HG03432 (cell line): ENCODE measurements at regions not wholly inside any gene's neighbourhood (a gene's known extent, or its start where the extent isn't known, plus 50 kb on each side); places are given as distances from the start of the nearest gene placed in this dataset.
"Not testable (repeated sequence)": the region's sequence is repeated elsewhere in the genome, so short reads cannot be mapped to it uniquely, and the experiment has no call there.

Experiments used
- ATAC-seq: cut with Tn5 transposase; IDR thresholded peaks from one replicate; pipeline ENCODE4 v1.9.1; 2021; ENCODE audit warnings: mild to moderate bottlenecking, moderate library complexity; ENCODE audit not compliant: unreplicated experiment

DNA sequence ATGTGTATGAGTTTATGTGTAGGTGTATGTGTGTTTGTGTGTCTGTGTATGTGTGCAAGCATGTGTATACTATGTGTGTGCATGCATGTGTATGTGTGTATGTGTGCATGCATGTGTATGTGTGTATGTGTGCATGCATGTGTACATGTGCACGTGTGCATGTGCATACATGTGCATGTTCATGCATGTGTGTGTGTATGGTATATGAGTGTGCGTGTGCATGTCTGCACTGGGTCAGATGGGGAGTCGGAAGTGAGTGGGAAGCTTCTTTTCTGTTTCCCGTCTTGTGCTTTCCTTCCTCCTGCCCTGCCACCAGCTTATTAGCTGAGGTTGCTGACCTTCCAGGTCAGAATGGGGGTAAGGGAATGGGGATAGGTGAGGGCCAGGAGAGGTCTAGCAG lies 174.7 kb downstream of the MAP2K4 start:
- no peak for ATAC-seq

DNA sequence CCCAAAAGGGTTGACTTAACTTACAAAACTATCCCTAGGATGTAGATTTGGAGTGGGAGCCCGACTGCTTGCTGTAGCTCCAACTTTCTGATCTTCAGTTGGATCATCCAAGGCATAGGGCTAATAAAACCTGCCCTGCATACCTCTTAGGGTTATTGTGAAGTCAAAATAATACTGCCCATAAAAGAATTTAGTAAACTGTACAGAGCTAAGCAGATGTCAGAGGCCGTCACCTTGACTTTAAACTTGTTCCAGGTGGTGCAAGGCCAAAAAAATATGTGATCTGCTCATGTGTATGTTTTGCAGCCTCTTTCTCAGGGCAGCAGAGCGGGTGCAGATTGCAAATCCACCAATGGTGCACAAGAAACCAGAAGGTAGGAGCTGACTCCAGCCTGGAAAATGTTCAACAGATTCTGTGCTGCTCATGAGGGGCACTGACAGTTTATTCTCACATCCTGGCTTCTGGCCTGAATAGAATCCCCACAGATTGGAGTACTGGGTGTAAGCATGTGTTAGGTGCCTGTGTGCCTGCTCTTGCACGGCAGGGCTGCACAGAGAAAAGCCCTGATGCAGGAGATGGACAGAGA lies 180.7 kb downstream of the MAP2K4 start:
- ATAC-seq = no peak

DNA sequence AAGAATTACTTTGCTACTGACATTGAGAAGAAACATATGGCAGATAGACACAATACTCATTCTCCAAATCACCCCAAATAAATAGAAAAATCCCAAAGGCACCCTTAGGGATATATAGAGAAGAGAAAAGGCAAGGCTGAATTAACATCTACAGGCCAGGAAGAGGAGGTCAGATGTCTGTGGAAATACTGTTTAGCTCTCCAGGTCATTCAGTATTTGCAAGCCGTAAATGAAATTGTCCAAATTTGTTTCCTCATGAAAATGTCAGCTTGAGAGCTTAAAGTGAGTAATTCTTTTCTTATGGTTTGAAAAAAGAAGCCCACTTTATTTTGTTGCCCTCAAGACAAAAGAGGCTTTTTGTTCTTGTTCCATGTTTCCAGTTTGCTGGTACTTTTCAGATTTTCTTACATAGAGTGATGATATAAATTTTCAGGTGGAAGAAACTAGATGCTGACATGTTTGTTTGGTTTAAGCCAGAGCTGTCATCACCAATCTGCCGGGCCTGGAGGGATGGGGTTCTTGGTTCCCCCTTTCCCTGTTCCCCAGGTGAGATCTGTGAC lies 189.0 kb downstream of the MAP2K4 start:
- ATAC-seq = no peak

DNA sequence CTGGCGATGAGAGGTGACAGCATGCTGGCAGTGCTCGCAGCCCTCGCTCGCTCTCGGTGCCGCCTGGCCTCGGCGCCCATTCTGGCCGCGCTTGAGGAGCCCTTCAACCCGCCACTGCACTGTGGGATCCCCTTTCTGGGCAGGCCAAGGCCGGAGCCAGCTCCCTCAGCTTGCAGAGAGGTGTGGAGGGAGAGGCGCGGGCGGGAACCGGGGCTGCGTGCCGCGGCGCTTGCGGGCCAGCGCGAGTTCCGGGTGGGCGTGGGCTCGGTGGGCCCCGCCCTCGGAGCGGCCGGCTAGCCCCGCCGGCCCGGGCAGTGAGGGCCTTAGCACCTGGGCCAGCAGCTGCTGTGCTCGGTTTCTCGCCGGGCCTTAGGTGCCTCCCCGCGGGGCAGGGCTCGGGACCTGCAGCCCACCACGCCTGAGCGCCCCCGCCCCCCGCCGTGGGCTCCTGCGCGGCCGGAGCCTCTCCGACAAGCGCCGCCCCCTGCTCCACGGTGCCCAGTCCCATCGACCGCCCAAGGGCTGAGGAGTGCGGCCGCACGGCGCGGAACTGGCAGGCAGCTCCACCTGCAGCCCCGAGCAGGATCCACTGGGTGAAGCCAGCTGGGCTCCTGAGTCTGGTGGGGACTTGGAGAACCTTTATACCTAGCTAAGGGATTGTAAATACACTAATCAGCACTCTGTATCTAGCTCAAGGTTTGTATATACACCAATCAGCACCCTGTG lies 200.2 kb downstream of the MAP2K4 start:
- ATAC-seq = not testable (repeated sequence)

DNA sequence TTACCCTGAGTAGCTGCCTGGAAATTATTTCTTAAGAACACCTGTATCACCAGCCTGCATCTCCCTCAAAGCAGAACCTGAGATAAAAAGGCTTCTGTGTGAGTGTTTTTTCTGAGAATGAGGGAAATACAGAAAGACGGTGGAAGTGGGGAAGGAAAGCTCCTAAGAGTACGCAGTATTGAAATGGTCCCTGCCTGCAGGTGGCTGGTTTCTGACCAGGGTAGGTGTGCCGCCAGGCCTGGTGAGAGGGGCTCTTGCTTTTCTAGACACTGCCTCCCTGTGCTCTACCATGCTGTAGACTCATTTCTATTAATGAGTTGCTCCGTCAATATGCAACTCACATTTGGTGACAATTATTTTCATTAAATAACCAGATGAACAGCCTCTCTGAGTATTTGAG lies 201.7 kb downstream of the MAP2K4 start:
- ATAC-seq = no peak

DNA sequence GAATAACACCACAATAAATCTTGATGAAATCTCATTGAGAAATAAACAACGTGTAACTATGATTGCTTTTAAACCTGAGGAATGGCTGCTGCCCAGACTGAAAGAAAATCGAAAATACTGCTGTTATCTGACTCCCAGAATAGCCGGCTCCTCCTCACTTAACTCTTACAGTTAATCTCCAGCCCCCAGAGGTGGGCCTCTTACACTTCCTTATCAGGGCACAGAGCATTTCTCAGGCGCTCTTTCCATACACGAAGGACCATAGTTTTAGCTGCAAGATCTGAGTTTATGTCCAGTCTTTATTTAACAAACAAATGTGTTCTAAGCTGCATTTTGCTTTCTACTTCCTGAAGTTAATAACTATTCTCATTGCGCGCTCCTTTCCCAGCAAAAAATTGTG lies 206.9 kb downstream of the MAP2K4 start:
- ATAC-seq = no peak

DNA sequence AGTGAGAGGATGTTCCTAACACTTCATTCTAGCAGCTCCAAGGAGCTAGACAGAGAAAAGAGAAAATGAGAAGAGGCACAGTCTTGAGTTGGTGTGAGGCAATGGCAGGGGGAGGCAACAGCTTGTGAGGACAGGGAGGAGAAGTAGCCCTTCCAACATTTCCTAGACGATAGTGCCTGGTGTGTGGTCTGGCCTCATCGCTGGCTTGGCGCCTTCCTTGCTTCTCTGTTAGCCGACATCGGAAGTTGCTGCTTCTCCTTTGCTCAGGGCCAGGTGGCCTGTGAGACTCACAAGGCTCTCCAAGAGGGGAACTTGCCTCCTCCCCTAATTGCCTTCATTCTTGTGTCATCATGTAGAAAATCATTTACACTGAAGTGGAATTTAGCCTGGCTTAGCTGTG lies 208.7 kb downstream of the MAP2K4 start:
- ATAC-seq = no peak

DNA sequence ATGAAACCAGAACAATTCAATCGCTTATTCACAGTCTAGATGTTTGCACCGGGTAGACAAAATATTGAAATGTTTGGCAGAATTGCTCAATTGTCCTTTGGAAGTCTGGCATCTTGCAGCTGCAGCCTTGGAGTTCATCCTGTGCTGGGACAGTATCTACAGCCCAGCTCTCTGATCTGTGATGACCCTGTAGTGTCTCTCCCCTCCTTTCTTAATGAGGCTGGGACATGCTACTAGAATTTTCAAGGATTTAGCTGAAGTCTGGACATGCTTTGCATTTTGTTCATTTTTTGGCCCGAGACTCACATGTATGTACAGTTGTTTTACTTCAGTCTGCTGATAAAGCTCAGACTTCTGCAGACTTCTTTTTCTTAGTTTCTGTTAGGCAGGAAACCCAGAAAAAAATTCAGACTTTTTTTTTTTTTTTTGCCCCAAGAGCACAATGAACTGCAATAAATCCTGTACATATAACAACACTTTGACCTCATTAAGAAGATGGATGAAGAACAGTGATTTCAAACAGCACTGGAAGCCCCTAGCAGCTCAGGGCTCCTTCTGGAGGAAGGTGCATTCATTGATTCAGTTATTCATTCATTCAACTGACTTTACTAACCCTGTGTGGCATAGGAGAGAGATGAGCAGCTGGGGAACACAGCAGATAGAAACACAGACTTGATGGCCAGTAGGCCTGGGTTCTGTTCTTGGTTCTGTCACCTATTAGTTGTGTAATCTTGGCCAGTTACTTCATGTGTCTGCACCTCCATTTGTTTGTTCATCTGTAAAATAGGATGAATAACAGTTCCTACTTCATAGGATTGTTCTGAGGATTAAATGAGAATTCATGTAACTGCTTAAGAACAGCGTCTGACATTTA lies 210.0 kb downstream of the MAP2K4 start:
- no peak for ATAC-seq

DNA sequence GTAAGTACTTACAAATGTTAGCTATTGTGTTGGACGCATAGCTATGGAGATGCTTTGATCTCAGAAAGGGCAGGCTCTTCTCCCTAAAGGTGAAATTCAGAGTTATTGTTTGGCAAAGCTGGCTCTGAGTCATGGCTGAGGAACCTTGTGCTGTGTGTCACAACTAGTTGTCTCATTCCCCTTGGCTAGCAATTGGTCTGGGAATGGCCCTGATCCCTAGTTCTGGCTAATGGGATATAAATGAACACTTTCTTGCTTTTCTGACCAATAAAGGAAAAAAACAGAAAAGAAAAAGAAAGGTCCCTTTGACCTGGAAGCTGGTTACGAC lies 210.6 kb downstream of the MAP2K4 start:
- no peak for ATAC-seq

DNA sequence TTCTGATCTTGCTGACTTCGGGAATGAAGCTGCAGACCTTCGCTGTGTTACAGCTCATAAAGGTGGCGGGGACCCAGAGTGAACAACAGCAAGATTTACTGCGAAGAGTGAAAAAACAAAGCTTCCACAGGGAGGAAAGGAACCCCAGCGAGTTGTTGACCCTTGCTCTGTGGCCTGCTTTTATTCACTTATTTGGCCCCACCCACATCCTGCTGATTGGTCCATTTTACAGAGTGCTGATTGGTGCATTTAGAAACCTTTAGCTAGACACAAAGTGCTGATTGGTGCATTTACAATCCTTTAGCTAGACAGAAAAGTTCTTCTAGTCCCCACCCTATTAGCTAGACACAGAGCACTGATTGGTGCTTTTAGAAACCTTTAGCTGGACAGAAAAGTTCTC lies 218.3 kb downstream of the MAP2K4 start:
- not testable (repeated sequence) for ATAC-seq

DNA sequence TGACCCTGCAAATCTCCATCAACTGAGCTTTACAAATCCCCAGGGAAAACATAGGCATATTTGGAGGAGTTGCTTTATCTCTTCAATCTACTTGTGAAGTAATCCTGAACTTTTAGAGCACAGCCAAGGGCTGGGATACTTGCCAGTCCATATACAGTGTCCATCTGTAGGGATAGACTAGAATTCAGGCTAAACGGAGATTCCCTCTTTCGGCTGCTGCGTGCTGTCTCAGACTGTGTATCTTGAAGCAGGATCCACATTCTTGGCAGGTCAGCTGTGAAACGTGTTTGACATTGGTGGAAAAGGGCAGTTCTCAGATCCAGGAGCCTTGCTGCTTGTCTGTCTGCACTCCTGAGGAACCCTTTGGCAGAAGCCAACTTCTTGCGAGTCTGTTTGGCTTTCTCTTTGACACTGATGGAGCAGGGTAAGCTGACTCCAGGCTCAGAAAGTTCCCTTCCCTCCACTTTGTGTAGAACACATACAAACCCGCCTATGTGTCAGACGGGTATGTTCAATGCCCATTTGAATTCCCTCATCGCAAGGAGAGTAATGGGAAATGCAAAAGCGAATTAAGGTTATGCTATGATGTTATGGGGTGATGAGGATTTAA lies 221.8 kb downstream of the MAP2K4 start:
- no peak for ATAC-seq

DNA sequence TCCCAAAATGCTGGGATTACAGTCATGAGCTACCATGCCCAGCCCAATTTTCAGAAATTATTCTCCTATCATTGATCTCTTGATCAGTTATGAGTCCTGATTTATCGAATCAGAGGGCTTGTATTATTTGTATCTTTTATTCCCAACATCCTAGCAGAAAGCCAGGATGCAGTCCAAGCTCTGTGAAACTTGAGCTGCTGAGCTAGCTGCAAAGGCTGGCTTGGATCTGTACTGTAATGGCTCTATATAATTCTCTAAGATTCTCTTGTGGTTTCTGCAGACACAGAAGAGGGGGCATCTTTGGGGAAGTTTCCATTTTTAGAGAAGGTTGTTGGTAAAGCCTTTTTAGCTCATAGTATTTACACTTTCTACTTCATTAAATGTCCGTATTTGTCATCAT lies 227.1 kb downstream of the MAP2K4 start:
- no peak for ATAC-seq

DNA sequence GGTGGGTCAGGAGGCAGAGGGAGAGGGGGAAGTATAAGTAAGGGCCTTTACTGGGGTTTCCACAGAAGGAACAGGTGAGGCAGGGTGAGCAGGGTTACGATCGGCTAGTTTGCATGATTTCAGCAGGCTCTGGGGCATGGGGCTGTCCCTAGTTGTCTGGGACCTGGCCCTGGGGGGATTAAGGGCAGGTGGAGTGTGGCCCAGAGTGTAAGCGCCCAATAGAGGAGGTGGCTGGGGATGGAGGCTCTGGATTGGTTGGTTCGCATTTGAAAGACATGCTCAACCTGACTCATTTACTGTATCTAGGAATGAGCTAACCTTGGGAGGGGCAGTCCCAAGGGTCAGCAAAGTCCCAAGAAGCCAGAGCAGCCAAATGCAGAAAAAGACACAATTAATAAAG lies 230.3 kb downstream of the MAP2K4 start:
- ATAC-seq = peak; percentile 59

DNA sequence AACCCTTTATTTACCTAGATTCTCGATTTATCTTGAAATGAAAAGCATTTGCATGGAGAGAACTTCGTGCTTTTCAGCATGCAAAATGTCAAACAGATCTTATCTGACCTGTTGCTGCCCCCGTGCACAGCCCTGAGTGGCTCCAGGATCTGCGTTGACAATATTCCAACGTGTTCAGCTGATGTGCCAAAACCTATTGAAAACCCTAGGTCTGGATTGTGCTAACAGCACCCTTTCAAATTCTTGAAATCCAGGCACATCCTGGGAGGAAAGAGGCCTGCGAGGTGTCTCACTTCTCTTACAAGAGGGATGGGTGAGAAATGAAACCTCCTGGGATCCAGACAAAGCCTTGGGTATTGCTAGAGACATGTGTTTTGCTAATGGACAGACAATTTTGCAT lies 231.8 kb downstream of the MAP2K4 start:
- no peak for ATAC-seq

DNA sequence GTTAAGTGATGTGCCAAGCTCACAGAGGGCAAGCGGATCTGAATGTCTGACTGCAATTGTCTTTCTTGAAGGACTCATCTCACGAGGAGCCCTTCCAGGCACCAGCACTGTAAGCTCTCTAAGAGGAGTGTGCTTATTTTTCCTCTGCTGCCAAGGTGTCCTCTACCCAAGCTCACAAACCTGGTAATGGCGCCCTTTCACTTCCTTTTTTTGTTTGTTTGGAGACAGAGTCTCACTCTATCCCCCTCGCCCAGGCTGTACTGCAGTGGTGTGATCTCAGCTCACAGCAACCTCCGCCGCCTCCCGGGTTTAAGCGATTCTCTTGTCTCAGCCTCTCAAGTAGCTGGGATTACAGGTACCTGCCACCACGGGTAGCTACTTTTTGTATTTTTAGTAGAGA lies 233.8 kb downstream of the MAP2K4 start:
- ATAC-seq = no peak

DNA sequence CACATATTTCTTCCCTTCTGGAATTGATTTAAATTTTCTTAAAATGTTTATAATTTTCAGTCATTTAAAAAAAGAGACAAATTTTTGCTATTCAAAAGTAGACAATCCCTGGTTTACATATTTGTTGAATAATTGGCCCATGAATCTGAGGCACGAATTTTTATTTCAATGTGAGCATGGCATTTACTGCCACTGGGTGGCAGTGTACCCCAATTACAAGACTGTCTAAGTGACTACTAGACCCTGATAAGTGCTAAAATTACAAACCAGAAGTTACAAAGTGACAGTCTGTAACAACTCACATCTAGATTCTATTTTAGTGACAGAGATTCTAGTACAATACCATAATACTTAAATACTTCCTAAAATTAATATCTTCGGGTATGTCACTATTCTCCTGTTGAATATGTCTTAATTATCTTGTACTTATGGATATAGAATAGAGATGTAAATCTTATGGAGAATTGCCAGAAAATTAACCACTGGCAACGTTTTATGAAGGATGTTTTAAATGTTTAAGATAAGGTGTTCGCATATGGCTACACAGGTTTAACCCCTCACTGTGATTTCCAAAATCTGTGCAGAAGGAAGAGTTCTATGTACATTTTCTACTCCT lies 235.8 kb downstream of the MAP2K4 start:
- peak; percentile 54 for ATAC-seq

DNA sequence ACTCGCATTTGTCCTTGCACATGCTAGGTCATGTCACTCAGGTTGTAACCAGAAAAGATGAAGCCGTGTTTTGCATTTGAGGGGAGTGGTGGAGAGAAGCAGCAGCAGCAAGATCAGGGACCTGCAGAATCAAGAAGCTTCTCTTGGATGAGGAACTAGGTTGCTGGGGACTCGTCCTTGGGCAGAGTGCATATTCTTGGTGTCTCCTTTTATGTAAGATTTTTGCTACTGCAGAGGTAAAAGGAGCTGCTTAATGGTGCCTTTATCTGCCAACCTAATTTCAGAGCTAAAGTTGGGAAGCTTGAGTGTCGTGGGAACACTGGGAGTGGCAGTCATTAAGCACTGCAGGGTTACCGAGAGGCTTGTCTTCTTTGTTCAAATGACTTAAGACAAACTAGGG lies 236.5 kb downstream of the MAP2K4 start:
- ATAC-seq = no peak

DNA sequence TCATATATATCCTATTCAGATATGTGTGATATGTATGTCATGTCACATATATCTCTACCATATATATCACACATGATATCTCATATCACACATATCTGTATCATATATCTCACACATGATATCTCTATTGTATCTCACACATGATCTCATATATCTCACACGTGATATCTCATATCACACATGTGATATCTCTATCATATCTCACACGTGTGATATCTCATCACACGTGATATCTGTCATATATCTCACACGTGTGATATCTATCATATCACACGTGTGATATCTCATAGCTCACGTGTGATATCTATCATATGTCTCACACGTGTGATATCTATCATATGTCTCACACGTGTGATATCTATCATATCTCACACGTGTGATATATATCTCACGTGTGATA lies 240.7 kb downstream of the MAP2K4 start:
- no peak for ATAC-seq

DNA sequence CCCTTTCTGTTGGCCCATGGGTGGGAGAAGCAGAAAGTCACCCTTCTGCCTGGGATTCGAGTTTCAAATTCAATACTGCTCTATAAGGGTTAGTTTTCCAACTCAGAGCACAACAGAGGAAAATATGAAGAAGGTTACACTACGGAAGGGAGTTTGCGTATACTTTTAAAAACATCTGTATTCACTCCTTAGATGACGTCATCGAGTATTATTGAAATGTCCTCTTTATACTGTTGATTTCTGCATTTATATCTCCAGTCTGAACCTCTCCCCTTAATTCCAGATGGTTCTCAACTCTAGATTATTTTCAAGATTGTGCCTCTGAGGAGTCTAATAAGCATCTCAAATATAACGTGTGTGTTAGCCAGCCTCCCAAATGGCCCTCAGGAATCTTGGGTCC lies 249.1 kb downstream of the MAP2K4 start:
- no peak for ATAC-seq

DNA sequence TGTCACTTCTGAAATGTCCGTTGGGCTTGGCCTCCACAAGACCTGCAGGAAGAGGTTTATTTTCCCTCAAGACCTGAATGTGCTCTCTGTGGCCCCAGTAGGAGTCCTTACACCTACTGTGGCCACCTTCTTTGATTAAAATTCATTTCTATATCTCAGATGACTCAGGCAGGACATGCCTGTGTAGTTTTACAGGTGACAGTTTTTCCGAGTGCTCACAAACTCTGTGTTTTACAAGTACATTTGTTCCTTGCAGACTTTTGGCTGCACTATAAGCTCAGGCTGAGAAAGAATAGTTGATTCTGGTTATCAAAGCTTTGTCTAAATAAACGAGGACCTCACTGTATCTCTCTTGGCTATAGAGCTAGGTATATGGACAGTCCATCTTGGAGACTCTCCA lies 257.1 kb downstream of the MAP2K4 start:
- ATAC-seq = no peak

DNA sequence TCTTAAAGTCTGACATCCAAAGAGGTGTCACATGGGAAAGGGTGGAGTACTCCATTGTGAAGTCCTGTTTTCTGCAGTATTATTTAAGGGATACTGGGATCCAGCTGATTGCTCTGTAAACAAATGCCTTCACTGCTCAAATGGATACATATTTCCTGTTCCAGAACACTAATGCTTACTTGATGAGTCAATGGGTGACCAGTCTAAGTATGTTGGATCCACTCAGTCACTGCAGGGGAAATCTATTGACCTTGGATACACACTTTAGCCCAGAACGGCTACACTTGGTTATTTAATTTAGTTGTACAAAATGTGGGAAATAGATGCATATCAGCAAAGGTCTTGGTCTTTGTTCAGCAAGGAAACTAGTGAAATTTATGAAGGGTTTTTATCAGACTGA lies 261.4 kb downstream of the MAP2K4 start:
- ATAC-seq = no peak
